IMR-90 (cell line): ENCODE measurements at regions not wholly inside any gene's neighbourhood (a gene's known extent, or its start where the extent isn't known, plus 50 kb on each side); places are given as distances from the start of the nearest gene placed in this dataset.

Experiments used
- ATAC-seq: fragments of 200-7000 bp; cut with Tn5 transposase; 2 replicates; pipeline ENCODE4 v1.9.1; 2020; ENCODE audit warnings: low read depth, mild to moderate bottlenecking, moderate library complexity
- BruUV-seq: library from RNA; stranded (reverse); fragments of 400-500 nt; replicated peaks from 2 replicates; lab custom pipeline; 2021; lab: Mats Ljungman, UMichigan
- CTCF ChIA-PET: fragments of 300-600 bp; formaldehyde crosslinking; extraction: SDS; loops from one replicate; lab custom pipeline; 2021; ENCODE audit warnings: antibody characterized with exemption; lab: Yijun Ruan, JAX
- POLR2A ChIA-PET: fragments of 300-600 bp; sonication (Branson Sonifier 250); formaldehyde crosslinking; loops from one replicate; lab custom pipeline; 2022; ENCODE audit warnings: antibody characterized with exemption; ENCODE audit not compliant: unreplicated experiment; lab: Charles Lee
- DNase-seq: peaks from one replicate; pipeline ENCODE4 v3.0.0; 2013
- H2AFZ ChIP-seq: replicated peaks from 2 replicates; pipeline ENCODE3; 2013; ENCODE audit warnings: low read length, mild to moderate bottlenecking; ENCODE audit not compliant: poor library complexity
- H2AK5ac ChIP-seq: 2 replicates; pipeline ENCODE4 v1.6.1; 2013; ENCODE audit warnings: low read depth, low read length, inconsistent platforms
- H2AK9ac ChIP-seq: replicated peaks from 2 replicates; pipeline ENCODE3; 2013; ENCODE audit warnings: mild to moderate bottlenecking, low read depth, low read length, moderate library complexity; ENCODE audit not compliant: poor library complexity
- H2BK120ac ChIP-seq: 2 replicates; pipeline ENCODE4 v1.6.1; 2013; ENCODE audit warnings: low read depth, low read length, inconsistent platforms
- H2BK15ac ChIP-seq: 3 replicates; pipeline ENCODE4 v1.6.1; 2013; ENCODE audit warnings: low read depth, low read length, inconsistent platforms
- H2BK20ac ChIP-seq: 2 replicates; pipeline ENCODE4 v1.6.1; 2013; ENCODE audit warnings: low read depth, mild to moderate bottlenecking, inconsistent platforms, low read length, moderate library complexity
- H2BK5ac ChIP-seq: 2 replicates; pipeline ENCODE4 v1.6.1; 2013; ENCODE audit warnings: mild to moderate bottlenecking, low read depth, low read length, inconsistent platforms; ENCODE audit not compliant: poor library complexity, severe bottlenecking
- H3K14ac ChIP-seq: replicated peaks from 2 replicates; pipeline ENCODE4 v1.6.1; 2013; ENCODE audit warnings: low read depth, low read length, inconsistent platforms
- H3K18ac ChIP-seq: 2 replicates; pipeline ENCODE4 v1.6.1; 2013; ENCODE audit warnings: low read depth, low read length, control low read depth
- H3K23ac ChIP-seq: 2 replicates; pipeline ENCODE4 v1.6.1; 2013; ENCODE audit warnings: low read depth, low read length, inconsistent platforms
- H3K27ac ChIP-seq: 2 replicates; pipeline ENCODE4 v1.5.1; 2013; ENCODE audit warnings: mild to moderate bottlenecking, control low read depth, low read length; ENCODE audit not compliant: insufficient read depth
- H3K27me3 ChIP-seq: 2 replicates; pipeline ENCODE4 v1.6.1; 2013; ENCODE audit warnings: low read length; ENCODE audit not compliant: control insufficient read depth, insufficient read depth
- H3K36me3 ChIP-seq: 2 replicates; pipeline ENCODE4 v1.6.1; 2013; ENCODE audit warnings: low read length, mixed read lengths; ENCODE audit not compliant: control insufficient read depth, insufficient read depth
- H3K4ac ChIP-seq: 2 replicates; pipeline ENCODE4 v1.6.1; 2013; ENCODE audit warnings: low read depth, low read length, inconsistent platforms
- H3K4me1 ChIP-seq: 2 replicates; pipeline ENCODE4 v1.6.1; 2013; ENCODE audit warnings: low read length, mixed read lengths; ENCODE audit not compliant: control insufficient read depth, insufficient read depth
- H3K4me2 ChIP-seq: 2 replicates; pipeline ENCODE4 v1.6.1; 2013; ENCODE audit warnings: low read depth, mild to moderate bottlenecking, control low read depth, low read length, moderate library complexity
- H3K4me3 ChIP-seq: 2 replicates; pipeline ENCODE4 v1.5.1; 2013; ENCODE audit warnings: low read depth, mild to moderate bottlenecking, control low read depth, low read length, moderate library complexity; ENCODE audit not compliant: insufficient read depth
- H3K56ac ChIP-seq: 2 replicates; pipeline ENCODE4 v1.6.1; 2013; ENCODE audit warnings: low read length, inconsistent platforms; ENCODE audit not compliant: insufficient read depth; ENCODE audit errors: extremely low read depth
- H3K79me1 ChIP-seq, 2 experiments: 2 replicates each; pipeline ENCODE4 v1.6.1; 2013; ENCODE audit warnings: low read length in 2 of 2, inconsistent platforms in 1 of 2, low read depth in 1 of 2
- H3K9ac ChIP-seq: 2 replicates; pipeline ENCODE4 v1.6.1; 2013; ENCODE audit warnings: low read depth, low read length, control low read depth
- H3K9me1 ChIP-seq: 2 replicates; pipeline ENCODE4 v1.6.1; 2013; ENCODE audit warnings: low read length, inconsistent platforms; ENCODE audit not compliant: insufficient read depth
- H3K9me3 ChIP-seq: 2 replicates; pipeline ENCODE4 v1.6.1; 2013; ENCODE audit warnings: low read length; ENCODE audit not compliant: control insufficient read depth, insufficient read depth
- H4K20me1 ChIP-seq: 2 replicates; pipeline ENCODE4 v1.6.1; 2013; ENCODE audit warnings: low read length, inconsistent platforms; ENCODE audit not compliant: insufficient read depth
- H4K5ac ChIP-seq: 2 replicates; pipeline ENCODE4 v1.6.1; 2013; ENCODE audit warnings: mild to moderate bottlenecking, low read depth, low read length, control low read depth
- H4K8ac ChIP-seq, 2 experiments: 2 replicates each; pipeline ENCODE4 v1.6.1; 2013; ENCODE audit warnings: low read depth in 2 of 2, low read length in 2 of 2, control low read depth in 1 of 2, inconsistent platforms in 1 of 2
- H4K91ac ChIP-seq: 2 replicates; pipeline ENCODE4 v1.6.1; 2013; ENCODE audit warnings: low read depth, low read length, inconsistent platforms; ENCODE audit not compliant: insufficient read depth
- BHLHE40 ChIP-seq: fragments of 150-350 bp; IDR thresholded peaks from 2 replicates; pipeline ENCODE4 v1.6.1; 2016; ENCODE audit warnings: mild to moderate bottlenecking, low read depth, low read length
- WGBS, 2 experiments: methylation state at CpG; one replicate each; pipeline versions ENCODE4 v1.1.5 to v1.1.7; 2013; ENCODE audit warnings: missing lambda C conversion rate in 2 of 2; ENCODE audit not compliant: insufficient read length in 1 of 2; ENCODE audit errors: extremely low coverage in 2 of 2; 5-methylcytosine and 5-hydroxymethylcytosine counted together
- dilution Hi-C: fragments of 300-500 bp; cut with HindIII; formaldehyde crosslinking; loops from one replicate; pipeline ENCODE4 v1.14.3; 2018; ENCODE audit warnings: low sequenced_read_pairs; ENCODE audit not compliant: unreplicated experiment
- in situ Hi-C: fragments of 300-500 bp; cut with MboI; formaldehyde crosslinking; loops from 3 replicates; pipeline ENCODE4 v1.14.3; 2019; ENCODE audit warnings: low sequenced_read_pairs, inconsistent platforms, mixed read lengths
- intact Hi-C: fragments of 100-400 bp; cut with micrococcal nuclease; formaldehyde crosslinking; loops from 2 replicates; pipeline ENCODE4 v1.10.0; 2022
- TF ChIP-seq, protein P1 (sequence below): fragments of 150-350 bp; IDR thresholded peaks from 2 replicates; pipeline ENCODE4 v1.6.1; 2016; ENCODE audit warnings: low read depth, mild to moderate bottlenecking, low read length, moderate library complexity, borderline replicate concordance

DNA sequence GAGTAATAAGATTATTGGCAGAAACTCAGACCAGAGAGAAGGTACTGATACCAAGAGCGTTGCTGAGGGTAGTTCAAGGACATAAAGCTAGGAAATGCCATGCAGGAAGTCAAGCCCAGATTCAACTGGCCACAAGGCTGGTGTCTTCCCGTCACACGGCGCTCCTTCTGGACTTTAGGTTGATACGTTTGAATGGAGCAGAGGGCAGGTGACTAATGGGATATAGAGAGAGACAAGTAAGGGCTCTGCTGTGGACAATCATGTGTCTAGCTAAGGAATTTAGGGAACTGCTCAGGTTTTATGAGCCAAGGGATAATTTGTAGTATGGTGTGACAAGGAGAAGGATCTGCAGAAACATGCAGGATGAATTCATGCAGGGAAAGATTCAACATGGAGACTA, 83.9 kb upstream of the MC2R start:
- no peak overlapping the region for H2AK9ac ChIP-seq
- dilution Hi-C loops (no loop called here), in situ Hi-C loops (loop anchor here (10.0 kb wide), 1 partner anchor 54 kb away; no protein-coding TSS in a partner anchor), intact Hi-C loops (no loop called here)
- no peak overlapping the region for H3K4me2 ChIP-seq
- TF ChIP-seq, protein P1, sequence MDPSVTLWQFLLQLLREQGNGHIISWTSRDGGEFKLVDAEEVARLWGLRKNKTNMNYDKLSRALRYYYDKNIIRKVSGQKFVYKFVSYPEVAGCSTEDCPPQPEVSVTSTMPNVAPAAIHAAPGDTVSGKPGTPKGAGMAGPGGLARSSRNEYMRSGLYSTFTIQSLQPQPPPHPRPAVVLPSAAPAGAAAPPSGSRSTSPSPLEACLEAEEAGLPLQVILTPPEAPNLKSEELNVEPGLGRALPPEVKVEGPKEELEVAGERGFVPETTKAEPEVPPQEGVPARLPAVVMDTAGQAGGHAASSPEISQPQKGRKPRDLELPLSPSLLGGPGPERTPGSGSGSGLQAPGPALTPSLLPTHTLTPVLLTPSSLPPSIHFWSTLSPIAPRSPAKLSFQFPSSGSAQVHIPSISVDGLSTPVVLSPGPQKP: no peak
- TF ChIP-seq BHLHE40: no peak
- no TSS peak for BruUV-seq
- no peak overlapping the region for H3K14ac ChIP-seq
- no peak overlapping the region for H3K23ac ChIP-seq
- DNase-seq: no peak
- H4K91ac ChIP-seq: no peak overlapping the region
- no peak overlapping the region for H3K9ac ChIP-seq
- H3K36me3 ChIP-seq: no peaks in the 10 kb centered on the region
- no peak overlapping the region for H2AK5ac ChIP-seq
- no peak overlapping the region for H2BK15ac ChIP-seq
- H2AFZ ChIP-seq: no peak overlapping the region
- H3K4me3 ChIP-seq: no peak overlapping the region
- H3K18ac ChIP-seq: no peak overlapping the region
- WGBS, 2 experiments: 52% methylated on average over 5 of the region's 5 CpGs; no CpG with 5 or more reads in 1 of the 2 experiments
- no peak overlapping the region for H4K8ac ChIP-seq
- ChIA-PET POLR2A (no interaction called here), CTCF (no interaction called here)
- no peak for ATAC-seq
- H3K27me3 ChIP-seq: no peaks in the 10 kb centered on the region
- peaks cover 18% of the 10 kb centered on the region for H3K9me3 ChIP-seq
- no peak overlapping the region for H2BK120ac ChIP-seq
- H4K20me1 ChIP-seq: no peaks in the 10 kb centered on the region
- H2BK5ac ChIP-seq: no peak overlapping the region
- no peak overlapping the region for H3K27ac ChIP-seq
- no peak overlapping the region for H3K4ac ChIP-seq
- H3K4me1 ChIP-seq: no peaks in the 10 kb centered on the region
- no peak overlapping the region for H4K5ac ChIP-seq
- H3K79me1 ChIP-seq: no peaks in the 10 kb centered on the region
- no peak overlapping the region for H3K56ac ChIP-seq
- H2BK20ac ChIP-seq: no peak overlapping the region
- no peaks in the 10 kb centered on the region for H3K9me1 ChIP-seq
